Stimulated activated naive B cell treated with anti-CD40 and anti-IgM and Interleukin-4, amounts not matched to agents 10 μg/mL and 1 μg/mL and 100 μg/mL, for 72 hours (primary cell): ENCODE measurements at regions not wholly inside any gene's neighbourhood (a gene's known extent, or its start where the extent isn't known, plus 50 kb on each side); places are given as distances from the start of the nearest gene placed in this dataset.
A peak's percentile ranks its signal among the peaks of the same experiment; 100 is the strongest.

ENCODE experiments used
- ATAC-seq, 2 donors: fragments of 150-1000 bp; cut with Tn5 transposase; replicated peaks; 2 replicates each; pipeline ENCODE4 v1.10.0; 2021; ENCODE audit warnings: moderate library complexity in 1 of 2
- DNase-seq: peaks from one replicate; pipeline ENCODE4 v3.0.0; 2021
- H3K27ac Mint-ChIP-seq: one replicate; pipeline ENCODE4 v1.8.0; 2022; ENCODE audit warnings: mild to moderate bottlenecking, mixed read lengths
- H3K27me3 Mint-ChIP-seq, 2 donors: one replicate each; pipeline ENCODE4 v1.8.0; 2022; ENCODE audit warnings: mixed read lengths in 2 of 2
- H3K36me3 Mint-ChIP-seq, 2 donors: one replicate each; pipeline ENCODE4 v1.8.0; 2022; ENCODE audit warnings: mixed read lengths in 2 of 2, mild to moderate bottlenecking in 1 of 2
- H3K4me1 Mint-ChIP-seq, 2 donors: one replicate each; pipeline ENCODE4 v1.8.0; 2022; ENCODE audit warnings: mixed read lengths in 2 of 2, mild to moderate bottlenecking in 1 of 2
- H3K4me3 Mint-ChIP-seq, 2 donors: one replicate each; pipeline ENCODE4 v1.8.0; 2022; ENCODE audit warnings: mild to moderate bottlenecking in 2 of 2, mixed read lengths in 2 of 2, moderate library complexity in 1 of 2
- H3K9me3 Mint-ChIP-seq, 2 donors: one replicate each; pipeline ENCODE4 v1.8.0; 2022; ENCODE audit warnings: mixed read lengths in 2 of 2, mild to moderate bottlenecking in 1 of 2

DNA sequence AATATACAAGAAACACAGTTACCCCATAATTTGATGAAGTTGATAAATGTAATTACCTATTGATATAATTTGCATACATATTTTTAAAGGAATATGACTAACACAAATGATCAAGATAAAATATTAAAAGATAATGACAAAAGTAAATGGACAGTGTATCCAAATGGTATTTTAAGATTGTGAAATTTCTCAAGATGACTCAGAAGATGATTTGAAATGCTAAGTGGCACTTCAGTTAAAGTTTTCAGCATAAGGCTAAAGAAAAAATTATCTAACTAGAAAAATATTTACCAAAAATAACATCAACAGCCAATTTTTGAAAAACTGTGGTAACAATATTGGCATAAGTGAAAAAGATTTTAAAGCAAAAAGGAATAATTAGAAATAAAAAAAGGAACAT is 248.4 kb upstream of the NDST4 start:
- no peak for ATAC-seq
- Mint-ChIP-seq H3K9me3 (peaks cover 0 to 2% of the 10 kb centered on the region in 2 donors), H3K27ac (no peak overlapping the region), H3K27me3 (no peaks in the 10 kb centered on the region), H3K36me3 (no peaks in the 10 kb centered on the region), H3K4me3 (no peak overlapping the region), H3K4me1 (no peaks in the 10 kb centered on the region)
- no peak for DNase-seq

DNA sequence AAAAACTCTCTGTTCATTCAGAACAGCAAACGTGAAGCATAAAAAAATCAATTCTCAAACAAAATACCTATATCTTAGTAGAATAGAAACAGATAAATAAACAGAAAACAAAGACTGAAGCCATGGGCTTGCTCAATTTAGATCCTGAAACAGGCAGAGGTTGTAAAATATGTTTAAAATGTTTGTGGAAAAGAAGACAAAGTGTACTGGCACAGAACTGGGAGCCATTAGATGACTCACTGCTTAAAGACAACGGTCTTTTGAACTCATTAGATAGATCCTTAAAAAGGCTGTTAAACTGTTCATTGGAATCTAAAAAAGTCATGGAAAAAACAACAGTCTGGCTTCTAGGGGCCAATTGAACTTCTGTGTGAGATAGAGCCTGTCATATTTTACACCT is 247.0 kb upstream of the NDST4 start:
- H3K27me3 Mint-ChIP-seq: no peaks in the 10 kb centered on the region
- H3K27ac Mint-ChIP-seq: no peak overlapping the region
- peaks cover 0 to 4% of the 10 kb centered on the region in 2 donors for H3K9me3 Mint-ChIP-seq
- no peak for ATAC-seq
- no peak for DNase-seq
- H3K36me3 Mint-ChIP-seq: no peaks in the 10 kb centered on the region
- no peaks in the 10 kb centered on the region for H3K4me1 Mint-ChIP-seq
- H3K4me3 Mint-ChIP-seq: no peak overlapping the region

DNA sequence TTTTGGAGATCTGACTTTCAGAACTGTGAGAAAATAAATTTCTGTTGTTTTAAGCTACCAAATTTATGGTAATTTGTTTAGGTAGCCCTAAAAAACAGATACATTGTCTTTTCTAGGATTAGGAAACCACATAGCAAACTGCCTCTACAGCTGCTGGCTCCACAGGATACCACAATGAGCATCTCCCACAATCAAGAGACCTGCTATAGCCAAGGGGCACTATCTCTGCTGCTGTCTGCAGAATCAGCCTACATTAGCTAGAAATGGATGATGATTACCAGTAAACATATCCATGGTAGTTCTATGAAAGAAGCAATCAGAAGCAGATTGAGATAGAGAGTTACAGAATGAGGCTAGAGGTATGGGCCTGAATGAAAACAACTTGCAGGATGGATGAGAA is 244.4 kb upstream of the NDST4 start:
- DNase-seq (no peak), ATAC-seq (no peak)
- H3K9me3 Mint-ChIP-seq: peaks cover 11 to 15% of the 10 kb centered on the region in 2 donors
- H3K4me3 Mint-ChIP-seq: no peak overlapping the region
- no peak overlapping the region for H3K27ac Mint-ChIP-seq
- H3K4me1 Mint-ChIP-seq: no peaks in the 10 kb centered on the region
- H3K27me3 Mint-ChIP-seq: no peaks in the 10 kb centered on the region
- no peaks in the 10 kb centered on the region for H3K36me3 Mint-ChIP-seq

DNA sequence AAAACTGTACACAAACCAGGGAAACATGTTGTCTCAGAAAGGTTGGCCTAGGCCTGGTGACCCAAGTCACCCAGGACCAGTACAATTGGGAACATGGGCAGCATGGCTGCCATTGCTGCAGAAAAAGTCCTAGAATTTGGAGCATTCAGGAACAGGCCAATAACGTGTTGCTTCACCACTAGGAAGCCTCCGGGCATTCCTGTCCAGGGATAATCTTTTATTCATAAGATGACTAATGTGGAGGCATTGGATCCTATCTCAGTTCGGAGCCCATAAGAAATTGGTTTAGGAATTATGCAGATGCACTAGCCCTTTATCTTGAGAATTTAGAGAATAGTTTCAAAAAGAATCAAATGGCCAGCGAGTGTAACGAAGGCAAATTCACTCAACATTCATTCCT is 242.8 kb upstream of the NDST4 start:
- Mint-ChIP-seq H3K27me3 (no peaks in the 10 kb centered on the region), H3K4me1 (no peaks in the 10 kb centered on the region), H3K9me3 (peaks cover 19 to 20% of the 10 kb centered on the region in 2 donors), H3K36me3 (no peaks in the 10 kb centered on the region), H3K4me3 (no peak overlapping the region), H3K27ac (no peak overlapping the region)
- no peak for ATAC-seq
- no peak for DNase-seq

DNA sequence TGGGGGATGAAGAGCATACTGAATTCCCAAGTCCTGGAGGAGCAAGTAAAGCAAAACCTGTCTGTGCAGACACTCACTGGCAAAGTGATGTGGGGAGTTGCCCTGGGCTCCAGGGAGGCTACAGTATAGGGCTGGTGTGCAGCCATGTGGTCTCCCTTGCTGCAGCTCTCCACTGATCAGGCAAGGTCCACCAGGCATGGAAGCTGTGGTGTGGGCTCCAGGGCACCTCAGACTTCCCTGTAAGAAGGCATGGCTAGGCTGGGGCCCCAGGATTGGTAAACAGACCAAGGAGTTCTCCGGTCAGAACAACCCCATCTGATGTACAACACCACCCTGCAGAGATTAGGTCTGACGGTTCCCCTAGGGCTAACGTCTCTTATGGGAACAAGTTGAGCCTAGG is 241.9 kb upstream of the NDST4 start:
- Mint-ChIP-seq H3K4me1 (no peaks in the 10 kb centered on the region), H3K4me3 (no peak overlapping the region), H3K27ac (no peak overlapping the region), H3K36me3 (no peaks in the 10 kb centered on the region), H3K9me3 (peaks cover 20 to 21% of the 10 kb centered on the region in 2 donors), H3K27me3 (no peaks in the 10 kb centered on the region)
- ATAC-seq (peak in 1 of 2 donors; percentile 29), DNase-seq (no peak)

DNA sequence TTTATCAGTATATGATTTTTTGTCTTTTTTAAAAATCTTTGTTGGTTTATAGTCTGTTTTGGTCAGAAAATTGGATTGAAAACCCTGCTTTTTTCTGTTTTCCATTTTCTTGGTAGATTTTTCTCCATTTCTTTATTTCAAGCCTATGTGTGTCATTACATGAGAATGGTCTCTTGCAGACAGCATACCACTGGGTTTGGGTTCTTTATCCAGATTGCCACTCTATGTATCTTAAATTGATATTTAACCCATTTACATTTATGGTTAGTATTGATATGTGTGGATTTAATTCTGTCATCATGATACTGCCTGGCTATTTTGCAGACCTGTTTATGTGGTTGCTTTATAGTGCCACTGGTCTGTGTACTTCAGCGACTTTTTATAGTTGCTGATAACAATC is 239.9 kb upstream of the NDST4 start:
- no peaks in the 10 kb centered on the region for H3K36me3 Mint-ChIP-seq
- no peak overlapping the region for H3K4me3 Mint-ChIP-seq
- H3K27me3 Mint-ChIP-seq: no peaks in the 10 kb centered on the region
- ATAC-seq (no peak), DNase-seq (no peak)
- no peak overlapping the region for H3K27ac Mint-ChIP-seq
- H3K4me1 Mint-ChIP-seq: no peaks in the 10 kb centered on the region
- H3K9me3 Mint-ChIP-seq: peaks cover 20 to 24% of the 10 kb centered on the region in 2 donors

DNA sequence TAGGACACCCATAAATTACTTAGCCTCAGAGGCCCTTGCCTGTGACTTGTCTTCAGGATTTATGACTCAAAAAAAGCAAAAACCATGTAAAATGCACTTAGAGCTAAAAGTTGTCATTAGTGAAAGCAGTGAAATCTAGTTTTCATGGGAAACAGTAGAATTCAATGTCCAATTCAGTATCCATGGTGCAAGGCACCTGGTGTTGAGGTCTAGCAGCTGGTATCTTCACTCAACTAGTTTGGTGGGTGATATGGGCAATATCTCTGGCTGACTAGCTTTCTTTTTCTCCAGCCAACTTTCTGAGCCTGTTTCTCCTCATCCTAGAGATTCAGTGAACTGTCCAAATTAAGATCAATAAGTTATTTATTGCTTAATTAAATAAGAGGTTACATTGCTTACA is 229.8 kb upstream of the NDST4 start:
- Mint-ChIP-seq H3K27ac (no peak overlapping the region), H3K9me3 (peaks cover 0 to 1% of the 10 kb centered on the region in 2 donors), H3K36me3 (no peaks in the 10 kb centered on the region)

DNA sequence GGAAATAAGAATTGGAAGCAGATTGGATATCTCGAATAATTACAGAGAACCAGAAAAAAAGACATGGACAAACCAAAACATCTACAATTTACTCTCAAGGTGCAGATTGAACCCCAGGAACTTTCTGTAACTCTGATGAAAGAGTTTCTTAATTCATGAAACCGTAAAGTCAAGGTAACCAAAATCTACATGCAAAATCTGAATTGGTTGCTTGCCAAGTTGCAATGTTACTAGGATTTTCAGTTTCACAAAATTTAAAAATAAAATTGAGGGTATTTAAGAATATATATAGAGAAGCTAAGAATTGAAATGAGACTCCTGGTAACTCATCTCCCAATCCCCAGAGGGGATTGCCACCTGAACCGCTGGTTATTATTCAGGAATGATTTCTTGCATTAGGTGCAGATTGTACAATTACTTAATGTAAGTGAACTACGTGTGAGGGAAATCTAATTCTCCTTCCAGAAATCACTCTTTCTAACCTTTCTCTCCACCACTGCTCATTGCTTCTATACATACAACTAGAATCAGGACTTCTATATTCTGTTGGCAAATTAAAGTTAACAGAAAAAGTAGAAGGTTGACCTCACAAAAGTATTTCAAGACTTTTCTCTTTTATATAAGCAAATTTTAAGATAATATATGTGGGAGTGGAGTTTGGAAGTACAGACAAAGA is 221.5 kb upstream of the NDST4 start:
- Mint-ChIP-seq H3K36me3 (no peaks in the 10 kb centered on the region), H3K27me3 (no peaks in the 10 kb centered on the region), H3K27ac (no peak overlapping the region), H3K4me1 (no peaks in the 10 kb centered on the region), H3K9me3 (peaks cover 0 to 1% of the 10 kb centered on the region in 2 donors), H3K4me3 (no peak overlapping the region)
- no peak for DNase-seq
- ATAC-seq: no peak

More for the DNA sequence above, 229.8 kb upstream of the NDST4 start:
- ATAC-seq (no peak), DNase-seq (no peak)
- H3K27me3 Mint-ChIP-seq: no peaks in the 10 kb centered on the region
- no peaks in the 10 kb centered on the region for H3K4me1 Mint-ChIP-seq
- H3K4me3 Mint-ChIP-seq: no peak overlapping the region

DNA sequence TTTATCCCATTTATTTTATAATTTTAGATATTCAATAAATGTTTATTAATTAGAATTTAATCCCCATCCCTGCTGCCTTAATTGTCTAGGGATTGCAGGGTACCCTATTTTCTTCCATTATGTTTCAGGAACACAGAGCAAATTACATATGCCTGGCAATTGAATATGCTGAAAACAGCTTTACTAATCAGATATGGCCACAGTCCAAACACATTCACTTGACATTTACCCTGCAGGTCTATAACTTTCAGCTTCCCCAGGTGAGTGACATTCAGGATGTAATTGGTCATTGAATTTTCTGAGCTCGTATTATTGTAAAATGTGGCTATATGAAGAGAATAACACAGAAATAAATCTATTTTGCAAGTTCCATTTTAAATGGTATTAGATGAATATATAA is 218.7 kb upstream of the NDST4 start:
- no peak for DNase-seq
- Mint-ChIP-seq H3K4me3 (no peak overlapping the region), H3K27me3 (no peaks in the 10 kb centered on the region), H3K9me3 (no peaks in the 10 kb centered on the region), H3K4me1 (no peaks in the 10 kb centered on the region), H3K27ac (no peak overlapping the region), H3K36me3 (no peaks in the 10 kb centered on the region)
- ATAC-seq: no peak

DNA sequence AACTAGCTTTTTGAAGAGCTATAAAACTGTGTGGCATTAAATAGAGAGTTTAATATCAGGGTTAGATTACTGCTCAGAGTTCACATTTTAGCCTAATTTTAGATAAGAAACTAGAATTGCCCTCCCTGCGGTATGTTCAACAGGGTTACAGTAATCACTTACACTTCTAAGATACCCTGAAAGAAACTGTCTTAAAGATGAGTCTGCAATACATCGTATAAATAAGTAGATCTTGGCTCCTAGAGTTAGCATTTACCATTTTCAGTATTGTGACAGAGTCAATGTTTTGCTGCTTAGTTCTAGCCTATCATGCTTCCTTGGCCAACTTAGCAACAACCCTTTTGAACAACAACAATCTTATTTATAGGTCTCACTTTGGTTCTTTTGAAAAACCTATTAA is 217.8 kb upstream of the NDST4 start:
- Mint-ChIP-seq H3K4me1 (no peaks in the 10 kb centered on the region), H3K27me3 (no peaks in the 10 kb centered on the region), H3K27ac (no peak overlapping the region), H3K36me3 (no peaks in the 10 kb centered on the region), H3K4me3 (no peak overlapping the region), H3K9me3 (no peaks in the 10 kb centered on the region)
- DNase-seq: no peak
- ATAC-seq: no peak

DNA sequence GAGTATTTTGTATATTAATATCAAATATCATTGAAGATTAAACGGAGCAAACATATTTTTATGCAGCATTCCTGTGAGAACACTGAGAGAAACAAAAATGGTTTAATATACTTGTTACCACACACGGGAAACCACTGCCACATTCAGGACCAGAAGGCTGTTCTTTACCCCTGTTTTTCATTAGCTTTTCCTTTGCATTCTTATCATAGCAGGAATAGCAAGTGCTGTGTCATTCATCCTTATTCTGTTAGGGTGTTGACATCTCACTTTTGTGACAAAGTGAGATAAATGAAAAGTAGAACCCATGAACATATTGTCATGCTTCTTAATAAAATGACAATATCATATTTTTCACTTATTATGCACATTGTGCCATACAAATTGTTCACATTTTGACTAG is 212.4 kb upstream of the NDST4 start:
- DNase-seq (no peak), ATAC-seq (no peak)
- Mint-ChIP-seq H3K27ac (no peak overlapping the region), H3K4me1 (no peaks in the 10 kb centered on the region), H3K36me3 (no peaks in the 10 kb centered on the region), H3K9me3 (no peaks in the 10 kb centered on the region), H3K27me3 (no peaks in the 10 kb centered on the region), H3K4me3 (no peak overlapping the region)

DNA sequence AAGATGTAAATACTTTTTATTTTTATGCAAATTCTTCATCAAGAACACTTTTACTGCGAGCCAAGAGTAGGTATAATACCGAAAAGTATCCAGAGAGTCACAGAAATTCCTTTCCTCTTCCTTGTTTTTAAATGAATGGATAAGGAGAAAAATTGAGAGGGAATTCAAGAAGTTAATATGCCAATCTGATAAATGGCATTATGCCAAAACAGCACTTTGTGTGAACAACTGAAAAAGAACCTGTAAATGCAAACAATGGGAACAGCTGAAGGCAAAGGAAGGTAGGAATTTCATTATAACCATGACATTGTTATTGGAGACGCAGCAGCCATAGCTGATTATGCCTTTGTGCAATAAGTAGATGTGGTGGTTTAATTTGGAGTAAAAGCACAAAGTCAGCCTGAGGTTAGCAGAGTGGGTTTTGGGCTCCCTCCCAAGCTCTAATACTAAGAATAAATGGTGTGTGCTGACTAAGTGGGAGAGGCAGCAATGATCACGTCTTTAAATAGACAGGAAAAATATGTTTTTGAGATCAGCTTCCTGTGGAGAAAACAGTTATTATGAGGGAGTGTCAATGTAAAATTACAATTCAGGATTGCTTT is 209.8 kb upstream of the NDST4 start:
- no peak overlapping the region for H3K4me3 Mint-ChIP-seq
- H3K27me3 Mint-ChIP-seq: no peaks in the 10 kb centered on the region
- DNase-seq (no peak), ATAC-seq (no peak)
- H3K27ac Mint-ChIP-seq: no peak overlapping the region
- no peaks in the 10 kb centered on the region for H3K4me1 Mint-ChIP-seq
- peaks cover 0 to 1% of the 10 kb centered on the region in 2 donors for H3K9me3 Mint-ChIP-seq
- no peaks in the 10 kb centered on the region for H3K36me3 Mint-ChIP-seq

DNA sequence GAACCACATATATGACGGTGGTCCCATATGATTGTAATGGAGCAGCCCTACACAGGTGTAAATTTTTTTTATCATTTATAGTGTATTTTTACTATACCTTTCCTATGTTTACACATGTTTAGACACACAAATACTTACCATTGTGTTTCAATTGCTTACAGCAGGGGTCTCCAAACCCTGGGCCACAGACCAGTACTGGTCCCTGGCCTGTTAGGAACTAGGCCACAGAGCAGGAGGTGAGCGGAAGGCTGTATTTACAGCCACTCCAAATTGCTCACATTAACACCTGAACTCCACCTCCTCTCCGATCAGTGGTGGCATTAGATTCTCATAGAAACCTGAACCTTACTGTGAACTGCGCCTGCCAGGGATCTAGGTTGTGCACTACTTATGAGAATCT is 201.8 kb upstream of the NDST4 start:
- Mint-ChIP-seq H3K36me3 (no peaks in the 10 kb centered on the region), H3K9me3 (peaks cover 0 to 1% of the 10 kb centered on the region in 2 donors), H3K4me3 (no peak overlapping the region), H3K27ac (no peak overlapping the region), H3K27me3 (no peaks in the 10 kb centered on the region), H3K4me1 (no peaks in the 10 kb centered on the region)
- ATAC-seq: no peak
- DNase-seq: no peak

DNA sequence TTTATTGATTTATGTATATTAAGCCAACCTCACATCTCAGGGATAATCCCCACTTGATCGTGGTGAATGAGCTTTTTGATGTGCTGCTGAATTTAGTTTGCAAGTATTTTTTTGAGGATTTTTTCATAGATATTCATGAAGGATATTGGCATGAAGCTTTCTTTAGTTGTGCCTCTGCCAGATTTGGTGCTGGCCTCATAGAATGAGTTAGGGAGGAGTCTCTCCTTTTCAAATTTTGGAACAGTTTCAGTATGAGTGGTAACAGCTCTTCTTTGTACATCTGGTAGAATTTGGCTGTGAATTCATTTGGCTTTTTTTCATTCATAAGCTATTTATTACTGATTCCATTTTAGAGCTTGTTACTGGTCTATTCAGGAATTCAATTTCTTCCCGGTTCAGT is 197.2 kb upstream of the NDST4 start:
- H3K9me3 Mint-ChIP-seq: no peaks in the 10 kb centered on the region
- no peak for ATAC-seq
- DNase-seq: no peak
- no peaks in the 10 kb centered on the region for H3K27me3 Mint-ChIP-seq
- H3K36me3 Mint-ChIP-seq: no peaks in the 10 kb centered on the region
- H3K27ac Mint-ChIP-seq: no peak overlapping the region
- no peak overlapping the region for H3K4me3 Mint-ChIP-seq
- no peaks in the 10 kb centered on the region for H3K4me1 Mint-ChIP-seq

DNA sequence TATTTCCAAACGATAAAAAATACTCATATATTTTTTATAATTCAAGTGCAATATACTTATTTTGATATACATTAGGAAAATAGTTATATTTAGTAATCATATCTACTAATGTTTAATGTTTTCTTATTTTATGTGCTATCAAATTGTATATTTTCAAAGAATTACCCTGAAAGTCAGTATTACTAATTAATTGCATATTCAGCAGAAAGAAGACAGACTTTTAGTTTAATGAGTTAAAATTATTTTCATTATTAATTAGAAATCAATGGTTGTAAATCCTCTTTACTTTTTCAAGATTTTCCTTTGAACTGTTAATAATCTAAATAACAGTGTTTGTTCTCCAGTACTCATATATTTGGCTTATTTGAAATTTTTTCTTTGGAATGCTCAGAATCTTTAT is 181.3 kb upstream of the NDST4 start:
- ATAC-seq (no peak), DNase-seq (no peak)
- no peaks in the 10 kb centered on the region for H3K27me3 Mint-ChIP-seq

More for the DNA sequence above, 181.3 kb upstream of the NDST4 start:
- H3K9me3 Mint-ChIP-seq: no peaks in the 10 kb centered on the region
- H3K27ac Mint-ChIP-seq: no peak overlapping the region
- no peak overlapping the region for H3K4me3 Mint-ChIP-seq
- H3K36me3 Mint-ChIP-seq: no peaks in the 10 kb centered on the region
- peaks cover 0 to 6% of the 10 kb centered on the region in 2 donors for H3K4me1 Mint-ChIP-seq
